ENCODE measurements at regions not wholly inside any gene's neighbourhood (a gene's known extent, or its start where the extent isn't known, plus 50 kb on each side); places are given as distances from the start of the nearest gene placed in this dataset.
A peak's percentile ranks its signal among the peaks of the same experiment; 100 is the strongest.

GRCh38 chr17:33520426-33521330, 227.6 kb upstream of the ASIC2 start:
- TF ChIP-seq EP300 (IDR thresholded peaks at IDR 0.05): no peak
- TF ChIP-seq, protein P1, sequence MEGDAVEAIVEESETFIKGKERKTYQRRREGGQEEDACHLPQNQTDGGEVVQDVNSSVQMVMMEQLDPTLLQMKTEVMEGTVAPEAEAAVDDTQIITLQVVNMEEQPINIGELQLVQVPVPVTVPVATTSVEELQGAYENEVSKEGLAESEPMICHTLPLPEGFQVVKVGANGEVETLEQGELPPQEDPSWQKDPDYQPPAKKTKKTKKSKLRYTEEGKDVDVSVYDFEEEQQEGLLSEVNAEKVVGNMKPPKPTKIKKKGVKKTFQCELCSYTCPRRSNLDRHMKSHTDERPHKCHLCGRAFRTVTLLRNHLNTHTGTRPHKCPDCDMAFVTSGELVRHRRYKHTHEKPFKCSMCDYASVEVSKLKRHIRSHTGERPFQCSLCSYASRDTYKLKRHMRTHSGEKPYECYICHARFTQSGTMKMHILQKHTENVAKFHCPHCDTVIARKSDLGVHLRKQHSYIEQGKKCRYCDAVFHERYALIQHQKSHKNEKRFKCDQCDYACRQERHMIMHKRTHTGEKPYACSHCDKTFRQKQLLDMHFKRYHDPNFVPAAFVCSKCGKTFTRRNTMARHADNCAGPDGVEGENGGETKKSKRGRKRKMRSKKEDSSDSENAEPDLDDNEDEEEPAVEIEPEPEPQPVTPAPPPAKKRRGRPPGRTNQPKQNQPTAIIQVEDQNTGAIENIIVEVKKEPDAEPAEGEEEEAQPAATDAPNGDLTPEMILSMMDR (IDR thresholded peaks at IDR 0.05): no peak
- TF ChIP-seq POLR2A (IDR thresholded peaks at IDR 0.05): no peak
- Histone ChIP-seq H3K27ac (no peak overlapping the region), H3K36me3 (no peaks in the 10 kb centered on the region), H3K27me3 (no peaks in the 10 kb centered on the region), H3K4me1 (ENCODE audit: insufficient read depth) (no peaks in the 10 kb centered on the region), H3K9me3 (no peaks in the 10 kb centered on the region), H3K4me3 (no peak overlapping the region)
- WGBS, 3 donors: 54 to 60% (median 55%) methylated on average over 13 of the region's 13 CpGs
- intact Hi-C loops (cut with DNase I): loop anchor here in 1 of 4 donors (10.0 kb wide), 1 partner anchor 116 kb away; no protein-coding TSS in a partner anchor
- peak in 3 of 5 donors; percentile 22 to 41 (median 30) for DNase-seq

GRCh38 chr17:33521784-33522183, 228.7 kb upstream of the ASIC2 start:
- no peaks in the 10 kb centered on the region for H3K27me3 ChIP-seq
- no peak for DNase-seq
- no peak overlapping the region for H3K27ac ChIP-seq
- 46 to 67% (median 50%) methylated on average over 5 of the region's 5 CpGs for WGBS, 3 donors
- no peak overlapping the region for H3K4me3 ChIP-seq
- TF ChIP-seq POLR2A (IDR thresholded peaks at IDR 0.05) (no peak), EP300 (IDR thresholded peaks at IDR 0.05) (no peak)
- TF ChIP-seq, protein P1 (IDR thresholded peaks at IDR 0.05): no peak
- no peaks in the 10 kb centered on the region for H3K36me3 ChIP-seq
- H3K4me1 ChIP-seq (ENCODE audit: insufficient read depth): no peaks in the 10 kb centered on the region
- no peaks in the 10 kb centered on the region for H3K9me3 ChIP-seq
- intact Hi-C loops (cut with DNase I): loop anchor here in 1 of 4 donors (10.0 kb wide), 1 partner anchor 117 kb away; no protein-coding TSS in a partner anchor

GRCh38 chr17:33522623-33523022, 229.5 kb upstream of the ASIC2 start:
- H3K4me1 ChIP-seq (ENCODE audit: insufficient read depth): no peaks in the 10 kb centered on the region
- no peak overlapping the region for H3K4me3 ChIP-seq
- TF ChIP-seq, protein P1 (IDR thresholded peaks at IDR 0.05): no peak
- no peak for TF ChIP-seq EP300 (IDR thresholded peaks at IDR 0.05)
- no peak for TF ChIP-seq POLR2A (IDR thresholded peaks at IDR 0.05)
- H3K36me3 ChIP-seq: no peaks in the 10 kb centered on the region
- H3K9me3 ChIP-seq: peaks cover 0 to 5% of the 10 kb centered on the region in 2 donors
- no peaks in the 10 kb centered on the region for H3K27me3 ChIP-seq
- no peak overlapping the region for H3K27ac ChIP-seq
- DNase-seq: no peak
- 70 to 76% (median 74%) methylated on average over 8 of the region's 8 CpGs for WGBS, 3 donors
- intact Hi-C loops (cut with DNase I): loop anchor here in 1 of 4 donors (10.0 kb wide), 1 partner anchor 118 kb away; no protein-coding TSS in a partner anchor

GRCh38 chr17:33523577-33523981, 230.5 kb upstream of the ASIC2 start:
- Histone ChIP-seq H3K4me1 (ENCODE audit: insufficient read depth) (no peaks in the 10 kb centered on the region), H3K4me3 (no peak overlapping the region), H3K36me3 (no peaks in the 10 kb centered on the region), H3K27ac (no peak overlapping the region), H3K27me3 (no peaks in the 10 kb centered on the region), H3K9me3 (peaks cover 0 to 5% of the 10 kb centered on the region in 2 donors)
- WGBS, 3 donors: 34 to 56% (median 54%) methylated on average over 5 of the region's 5 CpGs
- peak in 1 of 5 donors; percentile 18 for DNase-seq
- intact Hi-C loops (cut with DNase I): loop anchor here in 1 of 4 donors (10.0 kb wide), 1 partner anchor 119 kb away; no protein-coding TSS in a partner anchor
- TF ChIP-seq, protein P1 (IDR thresholded peaks at IDR 0.05): no peak
- no peak for TF ChIP-seq EP300 (IDR thresholded peaks at IDR 0.05)
